Activated CD4-positive, CD25-positive, alpha-beta regulatory T cell treated with anti-CD3 and anti-CD28 coated beads, Interleukin-2, amount 50 U/mL, for 72 hours (primary cell): ENCODE measurements at regions not wholly inside any gene's neighbourhood (a gene's known extent, or its start where the extent isn't known, plus 50 kb on each side); places are given as distances from the start of the nearest gene placed in this dataset.
A peak's percentile ranks its signal among the peaks of the same experiment; 100 is the strongest.

Experiments used
- DNase-seq: peaks from one replicate; pipeline ENCODE4 v3.0.0; 2021

DNA sequence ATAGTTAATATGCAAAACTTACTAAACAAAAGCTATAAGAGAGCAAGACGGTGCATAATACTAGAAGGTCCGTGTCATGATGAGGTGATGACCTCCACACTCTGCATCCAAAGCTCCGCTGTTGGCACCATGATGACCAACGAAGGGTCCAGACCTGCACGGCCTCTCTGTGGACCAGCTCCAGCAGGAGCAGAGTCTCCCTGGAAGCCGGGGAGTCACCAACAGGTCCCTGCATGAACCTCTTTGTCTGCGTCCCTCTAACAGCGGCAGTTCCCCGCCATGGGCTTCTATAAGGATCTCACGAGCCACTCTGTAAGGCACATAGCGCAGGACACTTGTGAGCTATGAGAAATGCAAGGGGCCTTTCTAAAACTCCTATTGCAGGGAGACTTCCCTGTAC is 517.3 kb downstream of the BRD1 start:
- peak; percentile 14 for DNase-seq

DNA sequence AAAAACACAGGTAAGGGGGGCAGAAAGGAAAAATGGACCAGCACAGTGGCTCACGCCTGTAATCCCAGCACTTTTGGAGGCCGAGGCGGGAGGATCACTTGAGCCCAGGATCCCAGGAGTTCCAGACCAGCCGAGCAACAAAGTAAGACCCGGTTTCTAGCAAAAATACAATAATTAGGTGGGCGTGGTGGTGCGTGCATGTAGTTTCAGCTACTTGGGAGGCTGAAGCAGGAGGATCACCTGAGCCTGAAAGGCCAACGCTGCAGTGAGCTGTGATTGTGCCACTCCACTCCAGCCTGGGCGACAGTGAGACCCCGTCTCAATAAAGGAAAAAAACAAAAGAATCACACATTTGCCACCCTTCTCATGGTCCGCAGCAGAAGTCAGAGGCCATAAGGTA is 519.4 kb downstream of the BRD1 start:
- DNase-seq, result peak; percentile 9

DNA sequence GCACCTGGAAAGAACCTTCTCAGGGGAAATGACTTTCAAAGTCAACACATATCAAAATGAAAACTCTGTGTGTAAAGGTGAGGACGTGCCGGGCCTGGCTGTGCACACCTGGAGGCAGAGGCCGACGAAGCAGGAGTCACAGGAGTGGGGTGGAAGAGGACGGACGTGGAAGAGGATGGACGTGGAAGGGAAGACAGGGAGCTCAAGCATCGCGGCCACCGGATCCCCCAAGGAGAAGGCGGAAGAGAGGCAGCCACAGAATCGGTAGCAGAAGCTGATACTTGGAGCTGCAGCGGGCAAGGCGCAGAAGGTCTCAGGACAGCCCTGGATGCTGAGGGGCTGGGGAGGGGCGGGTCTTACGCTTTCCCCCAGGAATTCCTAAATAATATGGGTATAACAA is 519.8 kb downstream of the BRD1 start:
- DNase-seq, result no peak

DNA sequence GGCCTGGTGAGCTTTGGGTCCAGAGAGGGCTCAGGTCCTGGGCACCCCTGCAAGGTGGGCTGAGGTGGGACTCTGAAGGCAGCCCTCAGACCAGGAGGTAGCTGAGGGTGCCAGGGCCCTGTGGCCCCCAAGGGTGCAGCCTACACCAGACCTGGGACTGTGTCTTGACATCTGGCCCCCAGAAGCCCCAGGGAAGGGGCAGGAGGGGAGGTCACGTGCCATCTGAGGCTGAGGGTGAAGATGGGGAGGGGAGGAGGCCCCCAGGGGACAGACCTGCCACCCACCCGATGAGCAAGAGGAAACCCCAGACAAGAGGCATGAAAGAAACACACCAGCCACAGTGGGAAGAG is 520.2 kb downstream of the BRD1 start:
- DNase-seq, result peak; percentile 16

DNA sequence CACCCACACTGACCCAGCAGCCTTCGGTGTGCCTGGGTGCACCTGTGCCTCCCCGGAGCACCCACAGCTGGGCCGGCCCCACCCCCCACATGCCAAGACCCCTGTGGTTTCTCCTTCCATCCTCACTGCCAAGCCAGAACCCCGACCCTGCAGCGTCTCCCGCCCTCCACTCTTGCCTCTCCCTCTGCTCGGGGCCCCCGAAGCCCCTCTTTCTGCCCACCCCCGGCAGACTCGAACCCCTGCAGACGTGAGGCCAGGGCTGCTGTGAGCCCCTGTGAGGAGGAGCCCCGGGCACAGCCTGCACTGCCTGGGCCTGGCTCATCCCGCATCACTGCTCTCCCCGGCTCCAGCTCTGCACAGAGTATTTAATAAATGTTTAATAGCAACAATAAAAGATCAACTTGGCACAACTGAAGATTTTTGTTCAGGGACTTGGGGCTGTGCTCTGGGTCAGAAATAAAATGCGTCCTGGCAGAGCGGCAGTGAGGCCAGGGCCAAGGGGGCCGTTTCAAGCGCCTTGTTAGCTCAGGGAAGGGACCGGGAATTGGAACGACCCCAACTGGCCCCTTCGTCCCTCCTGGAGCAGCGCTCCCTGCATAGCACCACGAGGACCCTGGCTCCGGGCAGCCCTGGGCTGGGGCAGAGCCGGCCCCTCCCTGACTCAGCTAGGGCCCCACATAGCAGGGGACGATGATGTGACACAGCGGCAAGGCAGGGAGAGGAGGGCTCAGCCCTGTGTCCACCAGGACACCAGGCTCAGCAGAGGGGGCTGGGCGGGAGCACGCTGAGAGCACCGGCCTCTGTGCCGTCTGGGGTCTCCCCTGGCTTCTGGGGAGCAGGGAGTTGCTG is 520.8 kb downstream of the BRD1 start:
- peak; percentile 12 for DNase-seq

DNA sequence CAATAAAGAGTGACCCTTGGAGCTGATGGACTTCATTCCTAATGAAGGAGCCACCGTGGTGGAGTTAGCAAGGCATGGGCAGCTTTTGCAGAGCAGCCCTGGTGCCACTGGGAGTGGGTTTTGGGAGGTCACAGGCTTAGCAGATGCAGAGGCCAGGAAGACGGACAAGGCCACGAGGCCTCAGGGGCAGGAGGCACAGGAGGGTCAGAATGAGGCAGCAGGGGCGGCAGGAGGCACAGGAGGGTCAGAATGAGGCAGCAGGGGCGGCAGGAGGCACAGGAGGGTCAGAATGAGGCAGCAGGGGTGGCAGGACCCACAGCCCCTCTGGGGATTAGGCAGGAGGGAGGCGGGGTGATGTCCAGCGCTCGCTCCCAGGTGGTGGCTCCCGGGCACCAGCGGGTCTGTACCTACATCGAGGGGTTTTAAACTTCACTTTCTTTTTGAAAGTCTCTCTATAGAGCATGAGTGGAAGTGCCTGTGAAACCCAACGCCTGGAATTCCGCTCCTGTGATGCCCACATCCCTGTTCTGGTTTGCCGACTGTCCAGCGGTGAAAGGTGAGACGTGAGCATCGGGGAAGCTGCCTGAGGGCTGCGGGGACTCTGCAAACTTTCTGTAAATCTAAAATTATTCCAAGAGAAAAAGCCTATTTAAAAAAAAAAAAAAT is 521.6 kb downstream of the BRD1 start:
- DNase-seq, result peak; percentile 12

DNA sequence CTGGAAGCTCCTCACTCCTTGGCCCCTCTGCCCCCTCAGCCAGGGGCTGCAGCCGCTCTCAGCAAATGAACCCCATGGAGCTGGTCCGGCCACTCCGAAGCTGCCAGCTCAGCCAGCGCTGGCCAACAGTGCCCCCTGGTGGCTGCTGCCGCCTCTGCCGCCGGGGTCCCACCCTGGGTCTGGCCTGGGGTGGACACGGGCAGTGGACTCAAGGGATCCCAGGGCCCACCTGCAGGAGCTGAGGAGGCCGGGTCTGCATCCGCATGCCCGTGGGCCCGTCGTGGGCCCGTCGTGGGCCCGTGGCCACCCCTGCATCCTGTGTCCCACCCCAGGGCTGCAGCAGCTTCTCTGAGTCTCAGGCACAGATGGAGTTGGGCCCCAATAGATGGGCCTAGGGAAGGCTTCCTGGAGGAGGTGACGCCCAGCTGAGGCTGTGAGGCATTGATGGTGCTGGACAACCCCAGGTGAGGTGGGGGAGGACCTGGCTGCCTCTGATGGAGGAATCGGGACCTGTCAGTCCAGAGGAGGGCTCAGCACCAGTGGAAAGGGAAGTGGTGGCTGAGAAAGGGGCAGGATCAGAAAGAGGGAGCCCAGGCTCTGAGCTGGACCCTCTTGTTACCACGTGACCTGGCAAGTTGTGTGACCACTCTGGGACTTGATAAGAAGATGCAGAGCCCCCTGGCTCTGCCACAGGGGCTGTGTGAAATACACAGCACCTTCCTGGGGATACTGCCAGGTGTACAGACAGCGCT is 522.3 kb downstream of the BRD1 start:
- peak; percentile 82 for DNase-seq

DNA sequence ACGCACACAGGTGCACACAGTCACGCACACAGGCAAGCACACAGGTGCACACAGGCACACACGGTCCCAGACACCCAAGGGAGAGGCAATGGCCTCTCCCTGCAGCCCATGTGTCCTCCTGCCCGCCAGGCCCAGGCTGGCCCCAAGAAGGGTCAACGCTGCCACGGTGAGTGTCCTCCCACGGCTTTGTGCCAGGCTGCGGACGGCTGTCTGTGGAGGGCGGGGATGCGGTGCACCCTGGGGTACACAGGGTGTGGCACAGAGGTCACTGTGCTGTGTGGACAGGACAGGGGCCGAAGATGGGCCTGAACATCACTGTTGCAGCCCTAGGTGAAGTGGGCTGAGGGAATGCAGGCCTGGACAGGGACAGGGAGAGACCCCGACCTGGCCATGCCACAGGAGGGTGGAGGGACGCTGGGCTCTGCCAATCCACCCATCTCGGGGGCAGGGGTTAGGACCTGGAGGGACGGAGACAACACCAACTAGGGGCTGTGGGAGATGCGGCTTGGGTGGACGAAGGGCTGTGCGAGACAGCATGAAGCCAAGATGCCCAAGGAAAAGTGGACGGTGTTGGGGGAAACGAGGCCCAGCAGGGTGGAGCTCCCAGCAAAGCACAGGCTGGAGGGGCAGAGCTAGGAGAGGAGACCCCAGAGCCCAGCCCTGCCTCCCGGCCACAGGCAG is 523.8 kb downstream of the BRD1 start:
- peak; percentile 3 for DNase-seq

DNA sequence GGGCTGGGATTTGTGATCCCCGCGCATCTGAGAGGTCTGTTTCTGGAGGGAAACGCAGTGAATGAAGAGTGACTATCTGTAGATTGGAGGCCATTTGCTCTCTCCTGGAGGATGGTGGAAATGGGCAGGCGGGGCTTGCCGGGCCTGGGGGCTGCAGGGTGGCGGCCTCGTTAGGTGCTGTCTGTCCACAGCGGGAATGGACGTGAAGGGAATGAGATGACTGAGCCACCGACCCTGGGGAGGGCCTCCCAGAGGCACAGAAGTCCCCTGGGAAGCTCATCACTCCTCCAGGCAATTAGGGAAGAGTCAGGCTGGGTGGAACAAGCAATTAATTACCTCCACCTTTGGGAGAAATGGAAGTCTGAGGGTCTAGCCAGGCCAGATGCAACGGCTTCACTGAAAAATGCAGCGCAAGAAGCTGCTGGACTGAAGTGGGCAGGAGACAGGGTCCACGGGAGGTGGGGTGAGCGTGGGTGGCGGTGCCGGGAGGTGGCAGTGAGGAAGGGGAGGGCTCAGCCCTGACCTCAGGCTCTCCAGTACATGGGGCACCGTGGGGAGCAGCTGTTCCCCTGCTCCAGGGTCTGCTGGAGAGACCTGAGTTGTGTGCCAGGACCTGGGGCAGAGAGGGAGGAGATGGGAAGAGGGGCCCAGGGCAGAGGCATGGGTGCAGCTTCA is 524.5 kb downstream of the BRD1 start:
- DNase-seq, result peak; percentile 2

DNA sequence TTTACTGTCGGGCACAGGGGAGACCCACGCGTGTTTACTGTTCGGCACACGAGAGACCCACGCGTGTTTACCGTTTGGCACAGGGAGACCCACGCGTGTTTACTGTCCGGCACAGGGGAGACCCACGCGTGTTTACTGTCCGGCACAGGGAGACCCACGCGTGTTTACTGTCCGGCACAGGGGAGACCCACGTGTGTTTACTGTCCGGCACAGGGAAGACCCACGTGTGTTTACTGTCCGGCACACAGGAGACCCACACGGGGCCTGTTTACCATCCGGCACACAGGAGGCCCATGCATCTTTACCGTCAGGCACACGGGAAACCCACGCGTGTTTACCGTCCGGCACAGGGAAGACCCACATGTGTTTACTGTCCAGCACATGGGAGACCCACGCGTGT is 525.1 kb downstream of the BRD1 start:
- peak; percentile 8 for DNase-seq

DNA sequence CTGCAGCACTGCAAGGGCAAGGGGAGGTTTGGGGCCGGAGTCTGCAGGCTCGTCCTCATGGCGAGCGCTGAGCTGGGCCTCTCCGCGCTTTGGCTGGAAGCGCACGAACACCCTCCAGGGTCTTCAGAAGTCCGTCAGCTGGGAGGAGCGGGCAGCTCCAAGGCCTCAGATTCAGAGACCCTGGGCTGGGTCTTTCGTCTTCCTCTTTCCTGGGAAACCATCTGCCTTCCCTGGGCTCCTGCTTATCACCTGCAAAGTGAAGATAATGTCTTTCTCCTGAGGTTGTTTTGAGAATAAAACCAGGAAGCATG is 525.6 kb downstream of the BRD1 start:
- no peak for DNase-seq

DNA sequence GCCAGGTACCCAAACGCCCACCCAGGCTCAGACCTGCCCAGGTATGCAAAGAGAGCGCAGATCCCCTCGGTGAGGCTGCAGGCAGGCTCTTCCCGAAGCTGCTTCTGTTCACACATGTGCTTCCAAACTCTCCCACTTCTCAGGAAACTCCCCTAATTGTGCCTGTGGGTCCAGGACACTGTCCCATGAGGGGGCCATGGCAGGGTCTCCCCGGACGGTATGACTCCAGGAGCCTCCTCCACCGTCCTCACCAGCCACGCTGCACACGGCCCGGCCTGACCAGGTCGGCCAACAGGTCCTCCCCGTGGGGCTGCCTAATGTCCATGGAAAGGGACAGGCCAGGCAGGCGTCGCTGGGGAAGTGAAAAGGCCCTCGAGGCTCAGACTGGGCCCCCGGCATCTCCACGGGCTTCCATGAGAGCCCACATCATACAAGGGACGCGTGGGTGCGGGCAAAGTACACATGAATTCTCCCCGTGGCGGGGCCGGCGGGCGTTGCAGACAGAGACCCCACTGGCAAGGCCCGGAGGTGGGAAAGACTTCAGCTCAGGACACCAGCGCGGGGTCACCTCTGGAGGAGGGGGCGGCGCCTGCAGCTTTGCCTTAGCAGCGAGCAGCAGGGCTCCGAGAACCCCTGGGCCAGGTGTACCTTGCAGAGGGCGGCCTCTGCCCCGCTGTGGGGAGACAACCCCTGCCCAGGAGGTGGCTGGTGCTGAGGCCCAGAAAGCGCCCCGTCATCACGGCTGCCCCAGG is 526.1 kb downstream of the BRD1 start:
- DNase-seq, result peak; percentile 26

DNA sequence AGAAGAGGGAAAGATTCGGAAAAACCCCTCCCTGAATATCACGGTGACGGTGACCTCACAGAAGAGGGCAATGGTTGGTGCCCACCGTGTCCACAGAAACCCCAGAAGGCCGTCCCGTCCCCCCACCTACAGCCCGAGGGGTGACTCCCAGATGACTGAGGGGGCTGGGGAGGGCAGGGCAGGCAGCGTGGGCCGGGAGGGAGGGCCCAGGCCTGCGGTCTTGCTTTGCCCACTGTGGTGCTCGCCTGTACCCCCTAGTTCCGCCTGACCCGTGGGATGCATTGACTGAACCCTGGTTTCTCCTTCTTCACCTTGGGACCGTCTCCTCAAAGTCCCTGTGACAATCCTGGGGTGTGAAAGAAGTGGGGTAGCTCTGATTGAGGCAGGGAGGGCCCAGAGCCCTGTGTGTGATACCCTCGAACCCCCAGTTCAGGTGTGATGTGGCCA is 526.7 kb downstream of the BRD1 start:
- peak; percentile 1 for DNase-seq

DNA sequence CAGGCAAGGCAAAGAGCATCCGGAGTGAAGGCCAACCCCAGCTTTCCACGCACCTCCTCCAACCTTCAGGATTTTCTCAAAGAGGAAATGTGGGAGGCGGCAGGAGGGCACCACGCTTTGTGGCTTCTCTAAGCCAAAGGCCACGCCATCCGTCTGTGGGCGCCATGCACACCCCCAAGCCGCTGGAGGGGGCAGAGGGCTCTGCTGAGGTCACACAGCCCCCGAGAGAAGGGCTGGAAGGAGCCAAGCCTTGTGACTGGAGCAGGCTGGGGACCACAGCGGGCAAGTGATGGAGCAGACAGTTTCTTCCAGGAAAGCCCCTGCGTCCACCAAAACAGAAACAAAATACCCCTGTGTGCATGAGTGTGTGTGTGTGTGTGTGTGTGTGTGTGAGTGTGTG is 527.4 kb downstream of the BRD1 start:
- DNase-seq, result peak; percentile 19

DNA sequence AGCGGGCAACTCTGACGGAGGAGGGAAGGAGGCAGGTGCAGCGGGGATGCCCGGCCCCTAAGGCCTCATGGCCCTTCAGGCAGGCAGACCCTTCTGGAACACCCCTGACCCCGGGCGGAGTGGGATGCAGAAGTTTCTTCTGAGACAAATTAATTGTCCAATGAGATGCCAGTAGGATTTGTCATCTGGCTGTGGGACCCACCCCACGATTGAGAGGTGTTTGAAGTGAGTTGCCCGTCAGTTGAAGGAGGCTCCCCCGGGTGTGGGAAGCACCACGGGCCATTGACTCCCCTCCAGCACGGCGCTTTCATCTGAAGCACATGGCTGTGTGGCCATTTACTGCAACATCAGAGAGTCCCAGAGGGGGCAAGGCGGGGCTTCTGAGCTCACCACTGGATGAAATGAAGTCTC is 527.8 kb downstream of the BRD1 start:
- peak; percentile 7 for DNase-seq

DNA sequence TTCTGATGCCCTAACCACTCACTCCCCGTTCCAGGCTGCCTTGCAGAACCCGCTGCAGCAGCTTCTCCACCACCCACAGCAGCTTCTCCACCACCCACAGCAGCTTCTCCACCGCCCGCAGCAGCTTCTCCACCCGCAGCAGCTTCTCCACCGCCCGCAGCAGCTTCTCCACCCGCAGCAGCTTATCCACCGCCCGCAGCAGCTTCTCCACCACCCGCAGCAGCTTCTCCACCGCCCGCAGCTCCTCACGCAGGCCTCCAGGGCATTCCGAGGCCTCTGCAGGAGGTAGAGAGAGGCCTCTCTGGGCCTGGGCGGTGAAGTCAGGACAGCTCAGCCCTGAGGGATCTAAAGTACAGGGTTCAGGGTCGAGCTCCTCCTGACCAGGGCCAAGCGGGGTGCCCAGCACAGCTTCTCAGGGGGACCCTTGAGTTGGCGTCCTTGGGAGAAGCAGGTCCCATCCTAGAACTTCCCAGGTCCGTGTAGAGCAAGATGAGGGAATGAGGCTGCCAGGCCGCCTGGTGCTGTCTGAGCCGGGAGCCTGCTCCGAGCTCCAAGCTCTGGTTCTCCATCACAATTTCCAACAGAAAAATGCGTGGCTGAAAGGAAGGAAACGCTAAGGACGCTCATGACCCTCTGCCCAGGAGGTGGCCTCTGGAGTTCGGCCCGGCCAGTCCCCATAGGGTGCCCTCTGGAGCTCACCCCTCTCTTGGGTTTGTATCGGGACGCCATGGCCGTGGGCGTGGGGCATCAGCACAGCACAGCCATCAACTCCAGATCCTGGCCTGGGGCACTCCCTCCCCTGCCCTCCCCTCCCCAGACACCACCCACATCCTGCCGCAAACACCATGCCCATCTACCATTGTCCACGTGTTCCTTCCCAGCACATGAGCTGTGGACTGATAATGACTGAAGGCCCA is 528.6 kb downstream of the BRD1 start:
- peak; percentile 18 for DNase-seq

DNA sequence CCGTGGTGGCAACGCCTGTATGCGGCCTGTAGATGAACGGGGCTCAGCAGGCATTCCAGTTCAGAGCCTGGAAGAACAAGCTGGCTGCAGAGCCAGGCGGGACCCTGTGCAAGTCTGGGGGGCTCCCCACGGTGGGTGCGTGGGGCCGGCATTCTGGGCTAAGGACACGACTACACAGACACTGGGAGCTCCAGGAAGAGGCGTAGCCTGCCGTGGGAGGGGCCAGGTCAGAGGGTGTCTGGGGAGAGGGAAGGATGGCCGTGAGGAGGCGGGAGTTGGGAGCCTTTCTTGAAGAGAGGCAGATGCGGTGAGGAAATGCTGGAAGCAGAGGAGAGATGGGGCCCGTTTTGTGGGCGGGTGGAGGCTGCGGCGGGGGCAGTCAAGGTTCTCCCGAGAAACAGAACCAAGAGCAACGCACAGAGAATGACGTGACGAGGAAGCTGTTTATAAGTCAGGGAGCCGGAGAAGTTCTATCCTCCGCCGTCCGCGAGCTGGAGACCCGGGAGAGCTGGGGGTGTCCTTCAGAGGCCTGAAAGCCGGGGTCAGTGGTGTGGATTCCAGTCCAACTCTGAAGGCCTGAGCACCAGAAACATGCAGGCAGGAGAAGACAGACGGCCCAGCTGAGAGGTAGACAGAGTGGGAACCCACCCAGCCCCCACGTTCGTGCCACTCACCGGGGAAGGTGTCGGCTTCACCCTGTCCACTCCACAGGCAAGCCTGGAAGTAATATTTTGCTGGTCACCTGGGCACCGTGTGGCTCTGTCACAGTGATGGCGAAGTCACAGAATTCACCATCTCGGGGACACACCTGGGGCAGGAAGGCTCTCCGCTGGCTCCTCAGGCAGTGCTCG is 529.6 kb downstream of the BRD1 start:
- DNase-seq, result peak; percentile 17

DNA sequence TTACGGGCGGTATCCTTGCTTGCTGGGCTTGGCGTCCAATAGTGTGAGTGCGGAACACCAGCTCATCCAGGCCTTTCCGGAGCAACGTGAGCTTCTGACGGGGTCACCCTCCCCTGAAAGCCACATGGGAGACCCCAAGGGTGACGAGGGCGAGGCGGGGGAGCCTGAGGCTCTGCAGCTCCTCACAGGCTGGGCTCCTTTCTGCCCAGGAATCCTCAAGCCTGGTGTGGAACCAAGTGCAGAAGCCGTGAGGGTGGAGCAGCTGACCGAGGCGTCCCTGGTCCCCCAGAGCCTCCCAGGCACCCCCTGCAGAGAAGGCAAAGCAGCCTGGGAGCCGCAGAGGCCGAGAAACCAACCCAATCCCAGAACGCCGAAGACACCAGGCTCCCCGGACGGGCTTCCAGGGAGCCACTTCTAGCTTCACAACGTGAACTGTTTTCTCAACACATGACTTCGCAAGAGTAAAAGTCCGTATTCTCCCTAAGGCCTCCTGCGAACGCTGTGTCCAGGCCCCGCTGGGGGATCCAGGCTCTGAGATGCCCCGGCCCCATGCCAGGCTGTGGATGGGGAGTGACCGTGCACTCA is 530.3 kb downstream of the BRD1 start:
- peak; percentile 2 for DNase-seq

DNA sequence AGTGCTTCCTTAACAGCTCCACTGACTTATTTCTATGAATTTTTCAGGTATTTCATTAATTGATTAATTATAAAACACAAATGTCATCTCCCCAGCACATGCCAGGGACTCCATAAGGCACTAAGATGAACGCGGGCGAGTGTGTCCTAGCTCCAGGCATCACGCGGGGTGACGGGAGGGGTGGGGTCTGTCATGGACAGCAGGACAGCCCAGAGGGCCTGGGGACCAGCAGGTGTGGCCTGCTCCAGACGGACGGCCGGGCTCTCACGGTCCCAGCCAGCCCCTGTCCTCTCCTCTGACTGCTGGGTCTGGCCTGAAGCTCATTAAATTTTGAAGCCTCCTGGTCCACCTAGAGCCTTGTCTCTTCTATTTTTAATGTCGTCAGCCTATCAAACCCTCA is 531.1 kb downstream of the BRD1 start:
- peak; percentile 9 for DNase-seq
